WI38 (cell line): ENCODE measurements at regions not wholly inside any gene's neighbourhood (a gene's known extent, or its start where the extent isn't known, plus 50 kb on each side); places are given as distances from the start of the nearest gene placed in this dataset.

ENCODE experiments used
- H3K4me3 ChIP-seq: 2 replicates; pipeline ENCODE4 v1.5.1; 2011; ENCODE audit warnings: low read depth, mild to moderate bottlenecking, control low read depth, low read length
- TF ChIP-seq, protein P1 (sequence below): IDR thresholded peaks from 2 replicates; pipeline ENCODE4 v1.5.1; 2012; ENCODE audit warnings: low read depth, mild to moderate bottlenecking, control low read depth, low read length

DNA sequence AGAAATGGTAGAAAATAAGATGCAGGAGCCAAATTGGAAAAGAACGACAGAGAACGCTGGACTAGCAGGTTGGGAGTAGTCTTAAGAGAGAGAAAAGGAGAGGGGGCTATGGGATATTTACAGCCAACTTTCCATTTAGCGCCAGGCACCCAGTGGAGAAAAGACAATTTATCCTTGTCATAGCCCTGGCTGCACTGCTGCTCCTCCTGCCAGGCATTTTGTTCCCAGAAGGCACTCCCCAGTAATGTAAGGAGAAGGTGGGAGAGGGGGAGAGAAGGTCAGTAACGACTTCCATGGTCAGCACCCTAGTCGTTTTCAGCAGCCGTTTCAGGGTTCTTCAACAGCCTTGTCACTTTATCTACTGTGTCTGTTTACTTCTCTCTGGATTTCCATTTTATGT, 159.0 kb downstream of the TRMT11 start:
- TF ChIP-seq, protein P1, sequence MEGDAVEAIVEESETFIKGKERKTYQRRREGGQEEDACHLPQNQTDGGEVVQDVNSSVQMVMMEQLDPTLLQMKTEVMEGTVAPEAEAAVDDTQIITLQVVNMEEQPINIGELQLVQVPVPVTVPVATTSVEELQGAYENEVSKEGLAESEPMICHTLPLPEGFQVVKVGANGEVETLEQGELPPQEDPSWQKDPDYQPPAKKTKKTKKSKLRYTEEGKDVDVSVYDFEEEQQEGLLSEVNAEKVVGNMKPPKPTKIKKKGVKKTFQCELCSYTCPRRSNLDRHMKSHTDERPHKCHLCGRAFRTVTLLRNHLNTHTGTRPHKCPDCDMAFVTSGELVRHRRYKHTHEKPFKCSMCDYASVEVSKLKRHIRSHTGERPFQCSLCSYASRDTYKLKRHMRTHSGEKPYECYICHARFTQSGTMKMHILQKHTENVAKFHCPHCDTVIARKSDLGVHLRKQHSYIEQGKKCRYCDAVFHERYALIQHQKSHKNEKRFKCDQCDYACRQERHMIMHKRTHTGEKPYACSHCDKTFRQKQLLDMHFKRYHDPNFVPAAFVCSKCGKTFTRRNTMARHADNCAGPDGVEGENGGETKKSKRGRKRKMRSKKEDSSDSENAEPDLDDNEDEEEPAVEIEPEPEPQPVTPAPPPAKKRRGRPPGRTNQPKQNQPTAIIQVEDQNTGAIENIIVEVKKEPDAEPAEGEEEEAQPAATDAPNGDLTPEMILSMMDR, result no peak
- H3K4me3 ChIP-seq, result no peak overlapping the region

DNA sequence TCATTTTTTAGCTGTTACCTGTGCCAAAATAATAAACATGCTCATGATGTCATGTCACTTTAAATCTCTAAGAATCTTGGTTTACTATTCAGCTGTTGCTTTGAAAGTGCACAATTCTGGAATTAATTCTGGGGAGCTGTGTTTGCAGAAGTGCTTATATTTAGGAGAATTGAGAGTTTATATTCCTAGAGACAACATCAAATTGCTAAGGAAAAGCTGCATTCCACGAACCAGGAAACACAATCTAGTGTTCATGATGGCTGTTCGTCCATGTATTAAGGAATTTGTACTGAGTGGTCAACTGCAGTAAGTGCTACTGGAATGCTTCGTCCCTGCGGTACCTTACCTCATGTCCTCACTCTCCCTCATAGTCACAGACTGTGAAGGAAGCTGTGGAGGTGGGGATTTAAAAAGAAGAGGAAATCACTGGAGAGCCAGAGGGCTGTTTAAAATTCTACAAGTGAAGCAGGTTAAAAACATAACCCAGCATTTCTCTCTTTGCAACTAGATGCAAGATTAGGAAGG, 161.0 kb downstream of the TRMT11 start:
- TF ChIP-seq, protein P1, result no peak
- H3K4me3 ChIP-seq, result no peak overlapping the region

DNA sequence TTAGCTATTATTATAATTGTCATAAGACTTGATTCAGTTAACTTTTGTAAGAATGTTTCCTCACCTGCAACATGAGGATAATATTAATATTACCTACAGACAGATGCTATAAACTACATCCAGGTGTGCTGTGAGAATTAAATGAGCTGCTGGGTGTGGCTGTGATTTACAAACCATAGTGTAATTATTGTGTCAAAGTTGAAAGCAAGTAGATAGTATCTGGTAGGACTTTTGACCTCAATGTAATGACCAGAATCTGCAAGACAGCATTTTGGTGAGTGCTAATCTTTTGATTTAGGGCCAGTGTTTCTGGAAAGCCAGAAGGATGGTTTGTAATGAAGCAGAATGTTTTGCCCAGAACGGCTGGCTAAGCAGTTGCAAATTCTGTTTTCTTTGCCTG, 162.5 kb downstream of the TRMT11 start:
- TF ChIP-seq, protein P1, result no peak
- no peak overlapping the region for H3K4me3 ChIP-seq

DNA sequence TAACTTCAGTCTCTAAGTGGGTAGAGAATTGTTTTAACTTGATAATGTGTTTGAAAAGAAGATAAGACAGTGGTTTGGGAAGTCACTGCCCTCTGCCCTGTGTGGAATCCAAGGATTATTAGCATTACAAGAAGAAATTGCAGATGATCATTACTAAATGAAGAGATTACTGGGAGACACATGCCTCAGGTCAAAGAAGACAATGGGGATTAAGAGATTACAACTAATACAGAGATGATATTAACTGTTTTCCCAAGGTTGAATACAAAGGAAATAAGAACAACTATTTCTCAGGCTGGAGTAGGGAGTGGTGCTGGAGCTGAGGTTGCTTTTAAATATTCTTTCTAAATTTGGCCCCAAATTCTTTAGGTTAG, 166.0 kb downstream of the TRMT11 start:
- no peak overlapping the region for H3K4me3 ChIP-seq
- TF ChIP-seq, protein P1, result no peak

DNA sequence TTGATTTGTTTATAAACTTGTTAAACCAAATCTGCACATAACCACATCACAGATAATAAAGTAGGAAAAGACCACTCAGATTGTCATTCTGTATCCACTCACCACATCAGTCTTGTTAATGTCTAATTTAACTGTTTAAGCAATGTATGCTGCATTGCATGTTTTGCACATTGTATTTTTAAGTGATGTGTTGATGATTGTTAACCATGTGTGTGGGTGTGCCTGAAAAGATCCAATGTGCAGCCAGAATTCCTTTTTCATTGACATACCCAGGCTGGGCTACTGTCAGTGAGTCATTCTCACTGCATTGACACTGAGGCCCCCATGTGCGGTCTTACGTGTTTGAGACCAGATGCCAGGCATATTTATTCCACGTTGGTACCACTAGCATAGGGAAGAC, 167.3 kb downstream of the TRMT11 start:
- H3K4me3 ChIP-seq, result no peak overlapping the region
- TF ChIP-seq, protein P1, result no peak

DNA sequence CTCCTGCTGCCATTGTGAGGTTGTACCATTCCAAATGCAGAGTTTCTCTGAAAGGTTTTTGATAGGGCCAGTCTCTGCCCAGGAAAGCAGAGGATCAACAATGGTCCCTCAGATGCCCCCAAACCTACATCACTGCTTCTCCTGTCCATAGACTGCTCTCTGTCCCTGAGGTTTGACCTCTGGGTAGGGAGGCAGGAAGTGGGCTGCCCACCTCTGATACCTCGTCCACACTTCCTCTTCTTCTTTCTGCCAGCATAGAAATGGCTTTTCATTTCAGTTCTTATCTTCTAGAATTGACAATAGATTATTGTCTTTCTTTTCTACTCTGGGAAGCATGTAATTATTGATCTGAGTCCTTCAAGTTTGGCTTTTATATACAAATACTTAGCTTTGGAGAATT, 170.6 kb downstream of the TRMT11 start:
- TF ChIP-seq, protein P1, result no peak
- no peak overlapping the region for H3K4me3 ChIP-seq

DNA sequence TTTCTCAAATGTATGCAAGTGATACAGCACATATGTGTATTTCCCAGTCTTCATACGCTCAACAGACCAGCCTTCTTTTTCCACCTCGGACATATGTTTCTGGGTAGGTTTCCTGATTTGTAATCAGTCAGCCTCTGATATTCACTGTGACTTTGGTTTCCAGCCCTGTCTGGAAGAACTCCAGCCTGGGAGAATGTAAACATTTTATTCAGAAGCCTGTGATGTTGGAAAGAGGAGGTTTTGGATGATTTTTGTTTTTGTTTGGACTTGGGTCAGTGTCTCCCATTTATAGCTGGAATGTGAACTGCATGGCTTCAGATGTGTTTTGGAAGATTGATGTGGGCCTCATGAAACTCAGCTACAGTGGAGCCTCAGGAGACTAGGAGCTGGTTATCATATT, 172.2 kb upstream of the CENPW start:
- TF ChIP-seq, protein P1, result no peak

More for the DNA sequence above, 172.2 kb upstream of the CENPW start:
- no peak overlapping the region for H3K4me3 ChIP-seq
